ENCODE measurements at regions not wholly inside any gene's neighbourhood (a gene's known extent, or its start where the extent isn't known, plus 50 kb on each side); places are given as distances from the start of the nearest gene placed in this dataset.
"Not testable (repeated sequence)": the region's sequence is repeated elsewhere in the genome, so short reads cannot be mapped to it uniquely, and the experiment has no call there.

DNA sequence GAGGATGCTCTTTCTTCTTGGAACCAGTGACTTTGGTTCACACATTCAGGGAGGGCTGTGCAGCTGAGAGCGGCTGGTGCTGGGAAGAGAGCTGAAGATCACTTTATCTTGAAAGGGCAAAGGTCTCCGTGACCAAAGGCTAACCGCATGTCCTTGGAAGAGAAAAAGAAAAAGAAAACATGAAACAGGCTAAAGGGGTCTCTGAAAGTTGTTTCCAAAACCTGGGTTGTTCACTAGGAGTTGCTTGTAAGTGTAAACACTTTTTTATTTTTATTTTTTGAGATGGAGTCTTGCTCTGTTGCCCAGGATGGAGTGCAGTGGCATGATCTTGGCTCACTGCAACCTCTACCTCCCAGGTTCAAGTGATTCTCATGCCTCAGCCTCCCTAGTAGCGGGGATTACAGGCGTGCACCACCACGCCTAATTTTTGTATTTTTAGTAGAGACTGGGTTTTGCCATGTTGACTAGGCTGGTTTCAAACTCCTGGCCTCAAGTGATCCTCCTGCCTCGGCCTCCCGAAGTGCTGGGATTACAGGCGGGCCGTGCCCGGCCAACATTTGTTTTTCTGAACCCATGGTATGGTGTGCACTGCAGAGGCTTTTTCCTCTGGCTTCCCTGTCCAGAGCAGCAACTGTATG lies 208.6 kb downstream of the C9orf50 start:
- not testable (repeated sequence) for TF ChIP-seq EZH2 (IDR thresholded peaks at IDR 0.05); POLR2AphosphoS5 (IDR thresholded peaks at IDR 0.05; ENCODE audit: borderline replicate concordance, low read depth, low read length); FOXP2 (optimal IDR thresholded peaks at IDR 0.05; ENCODE audit: control extremely low read depth, extremely low read length, insufficient read depth)
